HEK293 (cell line): ENCODE measurements at regions not wholly inside any gene's neighbourhood (a gene's known extent, or its start where the extent isn't known, plus 50 kb on each side); places are given as distances from the start of the nearest gene placed in this dataset.

ENCODE experiments used
- BCL11A ChIP-seq: fragments of 450-650 bp; formaldehyde crosslinking; IDR thresholded peaks from 2 replicates; pipeline ENCODE4 v1.5.1; 2016; ENCODE audit warnings: low read depth, missing biosample characterization, missing genetic modification characterization
- EGR2 ChIP-seq: fragments of 450-650 bp; formaldehyde crosslinking; IDR thresholded peaks from 2 replicates; pipeline ENCODE4 v1.5.1; 2016; ENCODE audit warnings: low read depth, missing biosample characterization, missing genetic modification characterization
- GFI1B ChIP-seq: fragments of 450-650 bp; formaldehyde crosslinking; IDR thresholded peaks from 2 replicates; pipeline ENCODE4 v1.5.1; 2016; ENCODE audit warnings: missing biosample characterization, missing genetic modification characterization
- IKZF3 ChIP-seq: fragments of 450-650 bp; IDR thresholded peaks from 2 replicates; pipeline ENCODE4 v1.5.0; 2018; ENCODE audit warnings: missing biosample characterization, mild to moderate bottlenecking, missing genetic modification characterization, moderate library complexity
- KLF10 ChIP-seq: fragments of 450-650 bp; IDR thresholded peaks from 2 replicates; pipeline ENCODE4 v1.5.1; 2018; ENCODE audit warnings: missing biosample characterization, mild to moderate bottlenecking, missing genetic modification characterization
- KLF8 ChIP-seq: fragments of 450-650 bp; formaldehyde crosslinking; IDR thresholded peaks from 2 replicates; pipeline ENCODE4 v1.5.1; 2016; ENCODE audit warnings: missing biosample characterization, missing genetic modification characterization
- OSR2 ChIP-seq: fragments of 450-650 bp; formaldehyde crosslinking; IDR thresholded peaks from 2 replicates; pipeline ENCODE4 v1.5.1; 2016; ENCODE audit warnings: missing biosample characterization, missing genetic modification characterization
- PRDM1 ChIP-seq: fragments of 450-650 bp; formaldehyde crosslinking; IDR thresholded peaks from 2 replicates; pipeline ENCODE4; 2016; ENCODE audit warnings: missing biosample characterization, missing genetic modification characterization
- SETDB1 ChIP-seq: IDR thresholded peaks from one replicate; pipeline ENCODE4 v1.6.1; 2017; ENCODE audit warnings: mild to moderate bottlenecking, low read length, moderate library complexity, mixed read lengths; ENCODE audit not compliant: insufficient read length
- SP7 ChIP-seq: fragments of 450-650 bp; formaldehyde crosslinking; IDR thresholded peaks from 2 replicates; pipeline ENCODE4 v1.5.1; 2016; ENCODE audit warnings: missing biosample characterization, missing genetic modification characterization
- ZBTB17 ChIP-seq: fragments of 450-650 bp; formaldehyde crosslinking; IDR thresholded peaks from 2 replicates; pipeline ENCODE4 v1.5.1; 2016; ENCODE audit warnings: missing biosample characterization, missing genetic modification characterization
- ZBTB8A ChIP-seq: fragments of 450-650 bp; formaldehyde crosslinking; IDR thresholded peaks from 2 replicates; pipeline ENCODE4 v1.5.1; 2016; ENCODE audit warnings: missing biosample characterization, missing genetic modification characterization
- ZFP69B ChIP-seq: fragments of 450-650 bp; formaldehyde crosslinking; IDR thresholded peaks from 2 replicates; pipeline ENCODE4 v1.5.1; 2016; ENCODE audit warnings: missing biosample characterization, missing genetic modification characterization
- ZIC2 ChIP-seq: fragments of 450-650 bp; formaldehyde crosslinking; IDR thresholded peaks from 2 replicates; pipeline ENCODE4 v1.5.1; 2016; ENCODE audit warnings: missing biosample characterization, missing genetic modification characterization
- ZNF132 ChIP-seq: fragments of 450-650 bp; formaldehyde crosslinking; IDR thresholded peaks from 2 replicates; pipeline ENCODE4 v1.5.1; 2017; ENCODE audit warnings: missing biosample characterization, missing genetic modification characterization, borderline replicate concordance
- ZNF138 ChIP-seq: fragments of 450-650 bp; formaldehyde crosslinking; IDR thresholded peaks from 2 replicates; pipeline ENCODE4 v1.5.1; 2016; ENCODE audit warnings: missing biosample characterization, missing genetic modification characterization, borderline replicate concordance
- ZNF324 ChIP-seq: fragments of 450-650 bp; formaldehyde crosslinking; IDR thresholded peaks from 2 replicates; pipeline ENCODE4 v1.5.1; 2016; ENCODE audit warnings: missing biosample characterization, missing genetic modification characterization
- ZNF335 ChIP-seq: fragments of 450-650 bp; formaldehyde crosslinking; conservative IDR thresholded peaks from 2 replicates; pipeline ENCODE4 v1.5.1; 2016; ENCODE audit warnings: missing biosample characterization, missing genetic modification characterization
- ZNF341 ChIP-seq: fragments of 450-650 bp; formaldehyde crosslinking; IDR thresholded peaks from 2 replicates; pipeline ENCODE4; 2016; ENCODE audit warnings: low read depth, missing biosample characterization, missing genetic modification characterization
- ZNF48 ChIP-seq: fragments of 450-650 bp; formaldehyde crosslinking; IDR thresholded peaks from 2 replicates; pipeline ENCODE4 v1.5.1; 2016; ENCODE audit warnings: missing biosample characterization, missing genetic modification characterization
- ZNF514 ChIP-seq: fragments of 450-650 bp; formaldehyde crosslinking; IDR thresholded peaks from 2 replicates; pipeline ENCODE4 v1.5.1; 2016; ENCODE audit warnings: missing biosample characterization, missing genetic modification characterization
- ZNF610 ChIP-seq: fragments of 450-650 bp; formaldehyde crosslinking; IDR thresholded peaks from 2 replicates; pipeline ENCODE4 v1.5.1; 2016; ENCODE audit warnings: missing biosample characterization, missing genetic modification characterization, borderline replicate concordance
- ZNF629 ChIP-seq: fragments of 450-650 bp; formaldehyde crosslinking; IDR thresholded peaks from 2 replicates; pipeline ENCODE4 v1.5.1; 2017; ENCODE audit warnings: missing biosample characterization, missing genetic modification characterization
- TF ChIP-seq, protein P1 (sequence below): fragments of 450-650 bp; formaldehyde crosslinking; IDR thresholded peaks from 2 replicates; pipeline ENCODE4 v1.5.1; 2016; ENCODE audit warnings: missing biosample characterization, missing genetic modification characterization, borderline replicate concordance
- TF ChIP-seq, protein P2 (sequence below): fragments of 450-650 bp; formaldehyde crosslinking; IDR thresholded peaks from 2 replicates; pipeline ENCODE4 v1.5.1; 2016; ENCODE audit warnings: missing biosample characterization, missing genetic modification characterization, low read depth
- TF ChIP-seq, protein P3 (sequence below): fragments of 450-650 bp; formaldehyde crosslinking; IDR thresholded peaks from 2 replicates; pipeline ENCODE4 v1.5.1; 2016; ENCODE audit warnings: missing biosample characterization, missing genetic modification characterization

DNA sequence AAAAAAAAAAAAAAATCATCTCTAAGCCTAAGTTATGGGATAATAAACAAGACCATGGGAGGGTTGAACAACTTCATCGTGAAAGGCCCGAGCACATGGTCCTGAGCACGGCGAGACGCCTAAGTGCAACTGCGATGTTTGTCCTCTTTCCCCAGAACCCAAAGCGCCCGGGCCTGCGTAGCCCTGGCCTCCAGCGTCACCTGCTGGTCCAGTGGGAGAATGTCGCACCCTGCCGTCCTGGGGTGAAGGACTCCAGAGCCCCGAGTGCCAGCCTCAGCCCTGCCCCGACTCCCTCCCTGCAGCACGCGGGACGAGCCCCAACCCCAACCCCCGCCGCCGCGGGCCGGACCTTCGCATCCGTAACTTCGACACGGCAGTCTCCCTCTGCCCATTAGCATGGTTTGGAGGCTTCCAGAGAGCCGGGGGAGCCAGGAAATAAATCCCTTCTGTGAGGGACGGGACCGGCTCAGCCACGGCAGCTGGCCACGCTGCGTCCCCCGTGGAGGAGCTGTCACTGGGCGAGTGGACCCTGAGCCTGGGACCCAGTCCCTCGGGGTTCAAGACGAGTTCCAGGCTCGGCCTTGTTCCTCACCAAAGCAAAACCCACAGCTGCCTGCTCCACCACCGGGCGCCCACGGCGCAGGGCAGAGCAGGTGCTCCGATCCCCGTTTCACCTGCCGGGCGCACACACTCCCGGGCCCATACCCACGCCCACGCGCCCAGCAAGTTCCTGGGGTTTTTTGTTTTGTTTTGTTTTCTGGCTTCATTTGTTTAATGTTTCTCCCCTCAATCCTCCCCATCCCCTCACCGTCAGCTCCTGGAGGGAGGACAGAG lies 132.5 kb upstream of the HAND1 start (continued):
- TF ChIP-seq, protein P1, sequence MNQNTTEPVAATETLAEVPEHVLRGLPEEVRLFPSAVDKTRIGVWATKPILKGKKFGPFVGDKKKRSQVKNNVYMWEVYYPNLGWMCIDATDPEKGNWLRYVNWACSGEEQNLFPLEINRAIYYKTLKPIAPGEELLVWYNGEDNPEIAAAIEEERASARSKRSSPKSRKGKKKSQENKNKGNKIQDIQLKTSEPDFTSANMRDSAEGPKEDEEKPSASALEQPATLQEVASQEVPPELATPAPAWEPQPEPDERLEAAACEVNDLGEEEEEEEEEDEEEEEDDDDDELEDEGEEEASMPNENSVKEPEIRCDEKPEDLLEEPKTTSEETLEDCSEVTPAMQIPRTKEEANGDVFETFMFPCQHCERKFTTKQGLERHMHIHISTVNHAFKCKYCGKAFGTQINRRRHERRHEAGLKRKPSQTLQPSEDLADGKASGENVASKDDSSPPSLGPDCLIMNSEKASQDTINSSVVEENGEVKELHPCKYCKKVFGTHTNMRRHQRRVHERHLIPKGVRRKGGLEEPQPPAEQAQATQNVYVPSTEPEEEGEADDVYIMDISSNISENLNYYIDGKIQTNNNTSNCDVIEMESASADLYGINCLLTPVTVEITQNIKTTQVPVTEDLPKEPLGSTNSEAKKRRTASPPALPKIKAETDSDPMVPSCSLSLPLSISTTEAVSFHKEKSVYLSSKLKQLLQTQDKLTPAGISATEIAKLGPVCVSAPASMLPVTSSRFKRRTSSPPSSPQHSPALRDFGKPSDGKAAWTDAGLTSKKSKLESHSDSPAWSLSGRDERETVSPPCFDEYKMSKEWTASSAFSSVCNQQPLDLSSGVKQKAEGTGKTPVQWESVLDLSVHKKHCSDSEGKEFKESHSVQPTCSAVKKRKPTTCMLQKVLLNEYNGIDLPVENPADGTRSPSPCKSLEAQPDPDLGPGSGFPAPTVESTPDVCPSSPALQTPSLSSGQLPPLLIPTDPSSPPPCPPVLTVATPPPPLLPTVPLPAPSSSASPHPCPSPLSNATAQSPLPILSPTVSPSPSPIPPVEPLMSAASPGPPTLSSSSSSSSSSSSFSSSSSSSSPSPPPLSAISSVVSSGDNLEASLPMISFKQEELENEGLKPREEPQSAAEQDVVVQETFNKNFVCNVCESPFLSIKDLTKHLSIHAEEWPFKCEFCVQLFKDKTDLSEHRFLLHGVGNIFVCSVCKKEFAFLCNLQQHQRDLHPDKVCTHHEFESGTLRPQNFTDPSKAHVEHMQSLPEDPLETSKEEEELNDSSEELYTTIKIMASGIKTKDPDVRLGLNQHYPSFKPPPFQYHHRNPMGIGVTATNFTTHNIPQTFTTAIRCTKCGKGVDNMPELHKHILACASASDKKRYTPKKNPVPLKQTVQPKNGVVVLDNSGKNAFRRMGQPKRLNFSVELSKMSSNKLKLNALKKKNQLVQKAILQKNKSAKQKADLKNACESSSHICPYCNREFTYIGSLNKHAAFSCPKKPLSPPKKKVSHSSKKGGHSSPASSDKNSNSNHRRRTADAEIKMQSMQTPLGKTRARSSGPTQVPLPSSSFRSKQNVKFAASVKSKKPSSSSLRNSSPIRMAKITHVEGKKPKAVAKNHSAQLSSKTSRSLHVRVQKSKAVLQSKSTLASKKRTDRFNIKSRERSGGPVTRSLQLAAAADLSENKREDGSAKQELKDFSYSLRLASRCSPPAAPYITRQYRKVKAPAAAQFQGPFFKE = no peak
- 0 out of 2 replicates have a peak, but pooled peaks have one; percentile 67 for TF ChIP-seq ZNF324
- no peak for TF ChIP-seq EGR2 (tag by site-specific recombination)
- TF ChIP-seq, protein P2, sequence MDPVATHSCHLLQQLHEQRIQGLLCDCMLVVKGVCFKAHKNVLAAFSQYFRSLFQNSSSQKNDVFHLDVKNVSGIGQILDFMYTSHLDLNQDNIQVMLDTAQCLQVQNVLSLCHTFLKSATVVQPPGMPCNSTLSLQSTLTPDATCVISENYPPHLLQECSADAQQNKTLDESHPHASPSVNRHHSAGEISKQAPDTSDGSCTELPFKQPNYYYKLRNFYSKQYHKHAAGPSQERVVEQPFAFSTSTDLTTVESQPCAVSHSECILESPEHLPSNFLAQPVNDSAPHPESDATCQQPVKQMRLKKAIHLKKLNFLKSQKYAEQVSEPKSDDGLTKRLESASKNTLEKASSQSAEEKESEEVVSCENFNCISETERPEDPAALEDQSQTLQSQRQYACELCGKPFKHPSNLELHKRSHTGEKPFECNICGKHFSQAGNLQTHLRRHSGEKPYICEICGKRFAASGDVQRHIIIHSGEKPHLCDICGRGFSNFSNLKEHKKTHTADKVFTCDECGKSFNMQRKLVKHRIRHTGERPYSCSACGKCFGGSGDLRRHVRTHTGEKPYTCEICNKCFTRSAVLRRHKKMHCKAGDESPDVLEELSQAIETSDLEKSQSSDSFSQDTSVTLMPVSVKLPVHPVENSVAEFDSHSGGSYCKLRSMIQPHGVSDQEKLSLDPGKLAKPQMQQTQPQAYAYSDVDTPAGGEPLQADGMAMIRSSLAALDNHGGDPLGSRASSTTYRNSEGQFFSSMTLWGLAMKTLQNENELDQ (tag by site-specific recombination) = no peak
- TF ChIP-seq SP7 (tag by site-specific recombination) = peak; percentile 44; the same call in 1 of the 2 replicates
- TF ChIP-seq KLF10 (tag by site-specific recombination) = no peak
- TF ChIP-seq ZFP69B (tag by site-specific recombination) = peak; percentile 48; the same call in 1 of the 2 replicates
- no peak for TF ChIP-seq ZNF341
- no peak for TF ChIP-seq BCL11A (tag by site-specific recombination)
- TF ChIP-seq ZBTB17 (tag by site-specific recombination) = peak; percentile 84
- TF ChIP-seq, protein P3, sequence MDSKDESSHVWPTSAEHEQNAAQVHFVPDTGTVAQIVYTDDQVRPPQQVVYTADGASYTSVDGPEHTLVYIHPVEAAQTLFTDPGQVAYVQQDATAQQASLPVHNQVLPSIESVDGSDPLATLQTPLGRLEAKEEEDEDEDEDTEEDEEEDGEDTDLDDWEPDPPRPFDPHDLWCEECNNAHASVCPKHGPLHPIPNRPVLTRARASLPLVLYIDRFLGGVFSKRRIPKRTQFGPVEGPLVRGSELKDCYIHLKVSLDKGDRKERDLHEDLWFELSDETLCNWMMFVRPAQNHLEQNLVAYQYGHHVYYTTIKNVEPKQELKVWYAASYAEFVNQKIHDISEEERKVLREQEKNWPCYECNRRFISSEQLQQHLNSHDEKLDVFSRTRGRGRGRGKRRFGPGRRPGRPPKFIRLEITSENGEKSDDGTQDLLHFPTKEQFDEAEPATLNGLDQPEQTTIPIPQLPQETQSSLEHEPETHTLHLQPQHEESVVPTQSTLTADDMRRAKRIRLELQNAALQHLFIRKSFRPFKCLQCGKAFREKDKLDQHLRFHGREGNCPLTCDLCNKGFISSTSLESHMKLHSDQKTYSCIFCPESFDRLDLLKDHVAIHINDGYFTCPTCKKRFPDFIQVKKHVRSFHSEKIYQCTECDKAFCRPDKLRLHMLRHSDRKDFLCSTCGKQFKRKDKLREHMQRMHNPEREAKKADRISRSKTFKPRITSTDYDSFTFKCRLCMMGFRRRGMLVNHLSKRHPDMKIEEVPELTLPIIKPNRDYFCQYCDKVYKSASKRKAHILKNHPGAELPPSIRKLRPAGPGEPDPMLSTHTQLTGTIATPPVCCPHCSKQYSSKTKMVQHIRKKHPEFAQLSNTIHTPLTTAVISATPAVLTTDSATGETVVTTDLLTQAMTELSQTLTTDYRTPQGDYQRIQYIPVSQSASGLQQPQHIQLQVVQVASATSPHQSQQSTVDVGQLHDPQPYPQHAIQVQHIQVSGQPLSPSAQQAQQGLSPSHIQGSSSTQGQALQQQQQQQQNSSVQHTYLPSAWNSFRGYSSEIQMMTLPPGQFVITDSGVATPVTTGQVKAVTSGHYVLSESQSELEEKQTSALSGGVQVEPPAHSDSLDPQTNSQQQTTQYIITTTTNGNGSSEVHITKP (tag by site-specific recombination) = no peak
- no peak for TF ChIP-seq ZNF514 (tag by site-specific recombination)
- no peak for TF ChIP-seq PRDM1 (tag by site-specific recombination)
- TF ChIP-seq ZNF610 (tag by site-specific recombination) = 0 out of 2 replicates have a peak, but pooled peaks have one; percentile 18
- TF ChIP-seq ZNF335 (tag by site-specific recombination) = peak; percentile 68
- no peak for TF ChIP-seq SETDB1
- TF ChIP-seq ZIC2 (tag by site-specific recombination) = peak; percentile 9; the same call in 1 of the 2 replicates
- TF ChIP-seq ZNF629 (tag by site-specific recombination) = 0 out of 2 replicates have a peak, but pooled peaks have one; percentile 11
- TF ChIP-seq ZNF132 (tag by site-specific recombination) = no peak
- TF ChIP-seq GFI1B (tag by site-specific recombination) = no peak
- TF ChIP-seq ZNF138 (tag by site-specific recombination) = no peak
- peak; percentile 45 for TF ChIP-seq ZBTB8A (tag by site-specific recombination)
- no peak for TF ChIP-seq ZNF48
- TF ChIP-seq OSR2 = no peak
- peak; percentile 25; the same call in 1 of the 2 replicates for TF ChIP-seq KLF8 (tag by site-specific recombination)
- TF ChIP-seq IKZF3 (tag by site-specific recombination) = no peak
